ENCODE measurements at regions not wholly inside any gene's neighbourhood (a gene's known extent, or its start where the extent isn't known, plus 50 kb on each side); places are given as distances from the start of the nearest gene placed in this dataset.

DNA sequence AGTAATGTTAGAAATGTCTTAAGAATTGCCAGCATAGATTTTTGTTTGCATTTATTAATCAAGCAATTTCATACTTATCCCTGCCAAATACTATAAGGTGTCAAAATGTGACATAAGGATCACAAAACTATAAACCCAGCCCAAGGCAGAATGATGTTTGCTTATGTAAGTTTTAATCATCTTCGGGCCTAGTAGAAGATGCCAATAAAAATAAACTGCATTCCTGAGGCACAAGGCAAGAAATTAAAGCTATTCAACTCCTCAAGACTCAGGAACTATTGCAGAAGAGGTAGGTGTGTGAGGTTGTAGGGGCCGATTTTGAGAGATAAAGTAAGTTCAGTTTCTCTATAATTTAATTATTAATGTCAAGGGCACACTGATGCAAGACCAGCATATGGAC is 189.4 kb upstream of the AHR start:
- TF ChIP-seq, protein P1, sequence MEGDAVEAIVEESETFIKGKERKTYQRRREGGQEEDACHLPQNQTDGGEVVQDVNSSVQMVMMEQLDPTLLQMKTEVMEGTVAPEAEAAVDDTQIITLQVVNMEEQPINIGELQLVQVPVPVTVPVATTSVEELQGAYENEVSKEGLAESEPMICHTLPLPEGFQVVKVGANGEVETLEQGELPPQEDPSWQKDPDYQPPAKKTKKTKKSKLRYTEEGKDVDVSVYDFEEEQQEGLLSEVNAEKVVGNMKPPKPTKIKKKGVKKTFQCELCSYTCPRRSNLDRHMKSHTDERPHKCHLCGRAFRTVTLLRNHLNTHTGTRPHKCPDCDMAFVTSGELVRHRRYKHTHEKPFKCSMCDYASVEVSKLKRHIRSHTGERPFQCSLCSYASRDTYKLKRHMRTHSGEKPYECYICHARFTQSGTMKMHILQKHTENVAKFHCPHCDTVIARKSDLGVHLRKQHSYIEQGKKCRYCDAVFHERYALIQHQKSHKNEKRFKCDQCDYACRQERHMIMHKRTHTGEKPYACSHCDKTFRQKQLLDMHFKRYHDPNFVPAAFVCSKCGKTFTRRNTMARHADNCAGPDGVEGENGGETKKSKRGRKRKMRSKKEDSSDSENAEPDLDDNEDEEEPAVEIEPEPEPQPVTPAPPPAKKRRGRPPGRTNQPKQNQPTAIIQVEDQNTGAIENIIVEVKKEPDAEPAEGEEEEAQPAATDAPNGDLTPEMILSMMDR (IDR thresholded peaks at IDR 0.05) = no peak
- TF ChIP-seq POLR2A (IDR thresholded peaks at IDR 0.05) = no peak
